CD4-positive, alpha-beta T cell (primary cell): ENCODE measurements at regions not wholly inside any gene's neighbourhood (a gene's known extent, or its start where the extent isn't known, plus 50 kb on each side); places are given as distances from the start of the nearest gene placed in this dataset.

Experiments used
- ATAC-seq: fragments of 200-7000 bp; cut with Tn5 transposase; one replicate; pipeline ENCODE4 v1.10.0; 2022; ENCODE audit warnings: mild to moderate bottlenecking; ENCODE audit not compliant: poor library complexity
- CTCF ChIA-PET: fragments of 350-600 bp; sonication (Branson Sonifier 250); formaldehyde crosslinking; loops from one replicate; lab custom pipeline; 2021; ENCODE audit warnings: antibody characterized with exemption, inconsistent platforms; lab: Charles Lee
- POLR2A ChIA-PET: fragments of 350-600 bp; sonication (Branson Sonifier 250); formaldehyde crosslinking; loops from one replicate; lab custom pipeline; 2021; ENCODE audit warnings: antibody characterized with exemption, inconsistent platforms; lab: Charles Lee
- DNase-seq, 14 experiments: peaks; one replicate each; pipeline ENCODE4 v3.0.0-alpha.2; 2013 to 2020; ENCODE audit warnings: mixed read lengths in 2 of 14
- H3K27ac ChIP-seq, 2 donors: one replicate each; pipeline versions ENCODE4 v1.5.1 to v1.7.0; 2013; ENCODE audit warnings: low read length in 2 of 2, low read depth in 1 of 2, mild to moderate bottlenecking in 1 of 2
- H3K27me3 ChIP-seq, 2 experiments: 1 replicate in 1 of 2; 2 replicates in 1 of 2; pipeline versions ENCODE4 v1.6.1 to v1.7.0; 2013; ENCODE audit warnings: low read length in 2 of 2, control low read depth in 1 of 2, mild to moderate bottlenecking in 1 of 2, moderate library complexity in 1 of 2; ENCODE audit not compliant: insufficient read depth in 2 of 2, control insufficient read depth in 1 of 2
- H3K36me3 ChIP-seq: one replicate; pipeline ENCODE4 v1.6.1; 2013; ENCODE audit warnings: low read length, control low read depth; ENCODE audit not compliant: insufficient read depth
- H3K4me1 ChIP-seq: one replicate; pipeline ENCODE4 v1.6.1; 2013; ENCODE audit warnings: low read length, control low read depth; ENCODE audit not compliant: insufficient read depth
- H3K4me3 ChIP-seq: one replicate; pipeline ENCODE4 v1.5.1; 2013; ENCODE audit warnings: mild to moderate bottlenecking, low read length, moderate library complexity
- H3K9me3 ChIP-seq, 2 experiments: 1 replicate in 1 of 2; 2 replicates in 1 of 2; pipeline versions ENCODE4 v1.6.1 to v1.7.0; 2013; ENCODE audit warnings: low read length in 2 of 2, mild to moderate bottlenecking in 2 of 2, control low read depth in 1 of 2, moderate library complexity in 1 of 2; ENCODE audit not compliant: control insufficient read depth in 1 of 2, insufficient read depth in 1 of 2
- H3K27ac Mint-ChIP-seq: one replicate; pipeline ENCODE4 v1.8.0; 2020; ENCODE audit warnings: mixed read lengths
- H3K27me3 Mint-ChIP-seq: one replicate; pipeline ENCODE4 v1.8.0; 2021; ENCODE audit warnings: mixed read lengths
- H3K36me3 Mint-ChIP-seq: one replicate; pipeline ENCODE4 v1.8.0; 2021; ENCODE audit warnings: low read depth, mixed read lengths
- H3K4me1 Mint-ChIP-seq: one replicate; pipeline ENCODE4 v1.8.0; 2021; ENCODE audit warnings: low read depth, mixed read lengths
- H3K4me3 Mint-ChIP-seq: one replicate; pipeline ENCODE4 v1.8.0; 2020; ENCODE audit warnings: mild to moderate bottlenecking, mixed read lengths
- H3K9me3 Mint-ChIP-seq: one replicate; pipeline ENCODE4 v1.8.0; 2020; ENCODE audit warnings: mixed read lengths
- CTCF ChIP-seq: fragments of 200-600 bp; IDR thresholded peaks from one replicate; pipeline ENCODE4 v1.8.0; 2022; ENCODE audit warnings: antibody characterized with exemption, mild to moderate bottlenecking
- intact Hi-C, 2 experiments: fragments of 100-400 bp; cut with DNase I in 1 of 2; cut with micrococcal nuclease in 1 of 2; formaldehyde crosslinking; loops; one replicate each; pipeline versions ENCODE4 v1.15.1 to v1.9.0; 2023 to 2025; cut with DNase I, micrococcal nuclease

- intact Hi-C loops: no loop called here
- Mint-ChIP-seq H3K27ac (no peak overlapping the region), H3K9me3 (peaks cover 7% of the 10 kb centered on the region), H3K27me3 (no peaks in the 10 kb centered on the region), H3K4me1 (no peaks in the 10 kb centered on the region), H3K4me3 (no peak overlapping the region), H3K36me3 (no peaks in the 10 kb centered on the region)
- Histone ChIP-seq H3K27ac (no peak overlapping the region), H3K4me3 (no peak overlapping the region), H3K9me3 (no peaks in the 10 kb centered on the region), H3K27me3 (no peaks in the 10 kb centered on the region), H3K36me3 (no peaks in the 10 kb centered on the region), H3K4me1 (no peaks in the 10 kb centered on the region)
- ATAC-seq: no peak
- no peak for DNase-seq
- no peak for TF ChIP-seq CTCF
- POLR2A ChIA-PET: no interaction called here
- CTCF ChIA-PET: no interaction called here
Observed at GRCh38 chr2:122741403-122741802, 986.0 kb downstream of the TSN start.

GRCh38 chr2:122743021-122743675, 987.7 kb downstream of the TSN start:
- Histone ChIP-seq H3K27ac (no peak overlapping the region), H3K4me3 (no peak overlapping the region), H3K27me3 (no peaks in the 10 kb centered on the region), H3K4me1 (no peaks in the 10 kb centered on the region), H3K9me3 (no peaks in the 10 kb centered on the region), H3K36me3 (no peaks in the 10 kb centered on the region)
- H3K27me3 Mint-ChIP-seq: no peaks in the 10 kb centered on the region
- H3K27ac Mint-ChIP-seq: no peak overlapping the region
- H3K4me1 Mint-ChIP-seq: no peaks in the 10 kb centered on the region
- no peak for DNase-seq
- intact Hi-C loops: no loop called here
- no peak for TF ChIP-seq CTCF
- H3K4me3 Mint-ChIP-seq: no peak overlapping the region
- no peak for ATAC-seq
- ChIA-PET POLR2A (no interaction called here), CTCF (no interaction called here)
- peaks cover 7% of the 10 kb centered on the region for H3K9me3 Mint-ChIP-seq
- H3K36me3 Mint-ChIP-seq: no peaks in the 10 kb centered on the region

- TF ChIP-seq CTCF: no peak
- Mint-ChIP-seq H3K27me3 (no peaks in the 10 kb centered on the region), H3K4me3 (no peak overlapping the region), H3K27ac (no peak overlapping the region), H3K36me3 (no peaks in the 10 kb centered on the region), H3K9me3 (peaks cover 5% of the 10 kb centered on the region), H3K4me1 (no peaks in the 10 kb centered on the region)
- intact Hi-C loops: no loop called here
- CTCF ChIA-PET: no interaction called here
- ATAC-seq (no peak), DNase-seq (no peak)
- Histone ChIP-seq H3K27me3 (no peaks in the 10 kb centered on the region), H3K4me1 (no peaks in the 10 kb centered on the region), H3K27ac (no peak overlapping the region), H3K9me3 (no peaks in the 10 kb centered on the region), H3K4me3 (no peak overlapping the region), H3K36me3 (no peaks in the 10 kb centered on the region)
- POLR2A ChIA-PET: no interaction called here
Observed at GRCh38 chr2:122745603-122746002, 990.2 kb downstream of the TSN start.
